ENCODE measurements at regions not wholly inside any gene's neighbourhood (a gene's known extent, or its start where the extent isn't known, plus 50 kb on each side); places are given as distances from the start of the nearest gene placed in this dataset.

DNA sequence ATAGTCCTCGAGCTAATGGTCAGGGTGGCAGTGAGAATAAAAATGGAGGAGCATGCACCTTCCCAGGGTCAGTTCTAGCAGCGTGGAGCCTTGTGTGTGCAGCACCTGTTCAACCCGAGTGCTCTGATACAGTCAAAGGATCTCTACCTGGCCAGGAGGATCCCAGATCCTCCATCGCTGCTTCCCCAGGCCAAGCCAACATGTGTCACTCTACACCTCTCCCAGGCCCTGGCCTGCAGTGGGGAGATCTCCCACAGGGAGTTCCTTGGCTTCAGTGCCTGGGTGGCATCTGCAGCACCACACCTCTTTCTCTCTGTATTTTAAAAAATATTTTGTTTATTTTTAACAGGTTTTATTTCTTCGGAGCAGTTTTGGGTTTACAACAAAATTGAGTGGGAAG is 414.8 kb upstream of the C2CD4B start:
- no peak for DNase-seq (ENCODE audit: low read depth)

DNA sequence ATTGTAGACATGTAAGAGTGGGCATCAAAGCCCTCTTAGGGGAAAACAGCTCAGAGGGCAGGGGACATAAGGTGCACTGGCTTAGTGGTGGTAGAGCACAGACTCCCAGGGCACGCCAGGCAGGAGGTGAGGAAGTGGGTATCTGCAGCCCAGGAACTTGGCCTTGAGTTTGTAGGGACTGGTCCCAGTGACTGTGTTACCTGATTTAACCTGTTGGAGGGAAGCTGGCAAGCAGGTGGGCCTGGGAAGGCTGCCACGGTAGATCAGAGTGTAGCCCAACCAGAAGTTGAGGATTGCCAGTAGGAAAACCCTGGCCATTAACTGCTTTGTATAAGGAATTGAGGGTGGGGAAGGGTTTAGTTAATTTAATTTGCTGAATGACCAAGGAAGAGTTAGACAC is 417.5 kb upstream of the C2CD4B start:
- DNase-seq (ENCODE audit: low read depth) = no peak

DNA sequence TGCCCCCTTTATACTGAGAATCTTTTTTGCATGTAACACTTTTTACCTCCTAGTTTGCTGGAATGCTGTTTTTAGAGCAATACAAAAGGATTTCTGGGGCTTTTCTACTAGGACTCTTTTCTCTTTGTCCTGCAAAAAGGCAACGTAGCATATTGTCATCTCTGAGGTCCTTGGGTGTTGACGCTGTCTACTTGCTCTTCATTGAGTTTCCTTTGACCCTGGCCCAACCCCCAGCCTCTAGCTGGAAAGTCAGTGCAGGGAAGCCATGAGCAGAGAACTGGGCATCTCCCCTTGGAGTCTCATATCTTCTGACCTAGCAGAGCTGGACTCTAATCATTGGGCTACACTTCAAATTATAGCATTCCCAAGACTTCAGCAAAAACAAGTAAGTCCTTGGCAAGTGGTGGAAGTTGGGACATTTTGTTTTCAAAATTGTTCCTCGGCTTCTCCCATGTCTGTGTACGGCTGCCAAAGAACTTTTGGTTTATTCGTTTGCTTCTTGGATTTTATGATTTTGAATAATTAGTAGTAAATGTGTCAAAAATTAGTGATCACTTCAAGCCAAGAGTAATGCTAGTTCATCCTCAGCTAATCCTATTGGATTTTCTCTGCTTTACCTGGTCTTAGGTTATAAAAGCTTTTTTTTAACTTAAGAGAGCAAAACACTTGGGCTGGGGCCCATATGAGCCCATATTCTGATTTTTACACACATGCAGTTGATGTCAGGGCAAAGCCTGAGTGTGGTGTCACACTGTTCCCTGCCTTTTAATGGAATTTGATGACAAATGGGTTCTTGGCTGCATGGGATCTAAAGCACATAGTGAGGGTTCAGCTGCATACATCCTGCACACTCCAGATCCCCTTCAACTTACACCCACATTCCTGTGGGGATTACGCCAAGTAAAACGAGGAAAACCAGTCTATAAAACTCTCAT is 419.5 kb upstream of the C2CD4B start:
- no peak for DNase-seq (ENCODE audit: low read depth)

DNA sequence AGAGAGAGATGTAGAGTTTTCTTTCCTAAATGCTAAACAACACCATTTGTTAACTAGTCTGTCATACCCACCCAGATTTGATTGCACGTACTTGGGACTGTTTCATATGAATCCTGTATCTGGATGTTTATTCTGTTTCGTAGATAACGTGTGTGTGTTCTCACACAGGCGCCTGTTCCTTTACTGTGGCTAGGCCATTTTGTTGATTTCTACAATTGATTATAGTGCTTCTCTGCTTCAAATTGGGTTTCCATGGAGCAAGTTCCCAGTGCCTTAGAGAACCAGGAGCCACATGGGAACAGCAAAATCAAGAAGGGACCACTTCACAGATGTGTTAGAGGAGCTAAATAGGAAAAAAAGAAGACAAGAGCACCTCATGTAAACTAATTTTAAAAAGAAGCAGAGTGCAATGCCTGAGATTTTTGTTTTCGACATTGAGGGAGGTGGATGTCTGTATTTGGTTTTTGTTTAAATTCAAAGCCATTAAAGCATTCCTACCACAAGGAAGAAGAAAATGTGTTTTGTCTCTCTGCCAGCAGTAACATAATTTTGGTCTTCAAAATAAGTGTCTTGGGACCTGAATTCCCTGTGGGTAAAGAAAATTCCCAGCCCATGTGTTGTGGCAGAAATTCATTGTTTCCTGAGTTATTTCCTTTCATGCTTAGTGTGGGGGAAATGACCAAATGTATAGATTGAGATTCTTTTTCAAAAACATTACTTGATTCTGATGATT is 424.0 kb upstream of the C2CD4B start:
- no peak for DNase-seq (ENCODE audit: low read depth)

DNA sequence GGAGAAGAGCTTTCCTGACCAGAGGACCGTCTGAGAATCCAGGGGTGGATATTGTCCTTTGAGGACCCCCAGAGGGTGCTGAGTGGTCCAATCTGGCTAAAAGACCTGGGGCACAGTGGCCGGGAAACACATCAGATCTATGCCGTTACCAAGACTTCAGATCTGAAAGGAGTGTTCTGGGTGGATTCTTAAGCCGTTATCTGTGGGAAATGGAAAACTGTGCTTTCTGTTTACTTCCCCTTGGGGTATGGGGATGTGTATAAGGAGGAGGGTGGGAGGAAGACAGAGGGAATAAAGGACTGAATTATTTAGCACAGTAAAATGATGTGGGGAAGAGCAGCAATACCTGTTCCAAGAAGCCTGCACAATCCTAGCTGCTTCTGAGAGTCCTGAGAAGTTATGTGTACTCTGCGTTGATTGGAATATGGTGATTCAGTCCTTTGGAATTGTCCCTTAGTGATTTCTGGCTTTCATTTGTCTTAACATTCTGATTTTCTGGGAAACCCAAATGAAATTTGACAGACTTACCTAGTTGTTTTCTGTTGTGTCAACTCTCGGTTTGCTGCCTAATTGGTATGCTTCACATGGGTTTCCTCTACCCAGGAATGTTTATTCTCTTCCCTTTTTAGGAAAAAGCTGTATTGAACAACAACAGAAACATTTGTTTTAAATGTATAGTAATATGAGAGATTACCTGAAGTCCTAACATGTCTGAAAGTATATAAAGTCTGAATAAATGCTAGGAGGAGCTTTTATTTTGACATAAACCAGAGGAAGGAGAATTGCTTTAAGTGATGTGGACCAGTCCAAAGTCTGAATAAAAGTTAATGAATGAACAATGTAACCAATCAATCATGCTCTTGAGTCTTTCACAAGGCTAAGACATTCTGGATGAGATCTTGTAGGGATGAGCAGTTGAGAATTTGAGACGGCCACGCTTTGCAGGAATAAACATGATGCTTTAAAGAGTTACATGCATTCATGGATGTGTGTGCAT is 427.1 kb upstream of the C2CD4B start:
- DNase-seq (ENCODE audit: low read depth) = no peak

DNA sequence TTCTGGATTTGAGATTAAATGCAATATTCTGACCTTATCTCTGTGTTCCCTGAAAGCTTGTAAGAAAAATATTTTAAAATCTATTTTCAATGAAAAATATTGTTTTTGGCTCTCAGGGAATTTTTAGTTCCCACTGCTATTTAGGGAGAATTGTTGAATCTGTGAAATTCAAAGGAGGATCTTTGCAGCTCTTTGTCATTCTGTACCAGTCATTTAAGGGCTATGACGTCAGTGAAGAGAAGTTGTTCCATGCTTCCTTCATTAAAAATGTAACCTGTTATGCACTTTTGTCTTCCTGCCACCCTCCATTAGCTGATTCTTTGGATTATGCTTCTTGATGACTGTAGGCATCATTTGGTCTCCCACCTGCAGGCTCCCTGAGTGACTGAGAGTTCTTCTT is 427.8 kb upstream of the C2CD4B start:
- DNase-seq (ENCODE audit: low read depth) = no peak

DNA sequence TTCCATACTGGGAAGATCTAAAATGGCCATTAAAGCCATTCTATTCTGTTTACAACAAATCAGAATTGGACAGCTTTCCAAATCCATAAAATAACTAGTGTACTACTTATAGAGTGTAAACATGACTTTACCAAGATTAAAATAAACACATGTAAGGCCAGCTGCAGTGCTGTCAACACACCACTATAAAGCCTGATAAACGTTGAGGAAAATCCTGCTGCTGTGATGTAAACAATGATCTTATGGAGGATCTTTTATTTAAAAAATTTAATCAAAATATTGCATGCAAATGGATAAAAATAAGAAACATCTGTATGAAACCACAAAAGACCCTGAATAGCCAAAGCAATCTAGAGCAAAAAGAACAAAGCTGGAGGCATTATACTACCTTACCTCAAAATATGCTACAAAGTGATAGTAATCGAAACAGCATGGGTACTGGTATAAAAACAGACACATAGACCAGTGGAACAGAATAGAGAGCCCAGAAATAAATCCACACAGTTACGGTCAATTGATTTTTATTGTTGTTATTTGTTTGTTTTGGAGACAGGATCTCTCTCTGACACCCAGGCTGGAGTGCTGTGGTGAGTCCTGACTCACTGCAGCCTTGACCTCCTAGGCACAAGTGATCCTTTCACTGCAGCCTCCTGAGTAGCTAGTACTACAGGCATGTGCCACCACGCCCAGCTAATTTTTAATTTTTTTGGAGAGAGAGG is 428.8 kb upstream of the C2CD4B start:
- DNase-seq (ENCODE audit: low read depth) = no peak

DNA sequence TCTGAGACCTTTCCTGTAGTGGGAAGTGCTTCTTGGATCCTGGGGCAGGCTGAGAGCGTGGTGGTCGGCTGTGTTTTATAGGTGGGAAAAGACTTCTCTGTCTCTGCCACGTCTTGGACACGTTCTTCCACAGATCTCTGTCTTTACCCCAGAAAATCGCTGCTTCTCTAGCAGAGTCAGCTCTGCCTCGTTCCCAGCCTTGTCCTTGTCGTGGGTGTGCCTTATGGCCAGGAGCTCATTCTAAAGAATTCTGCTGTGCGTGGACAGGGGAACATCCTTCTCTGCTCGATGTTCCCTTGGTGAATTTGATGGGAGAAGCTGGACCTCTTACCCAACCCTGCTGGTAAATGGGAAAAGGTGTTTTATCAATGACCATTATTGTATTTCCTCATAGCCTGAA is 433.1 kb upstream of the C2CD4B start:
- DNase-seq (ENCODE audit: low read depth) = no peak

DNA sequence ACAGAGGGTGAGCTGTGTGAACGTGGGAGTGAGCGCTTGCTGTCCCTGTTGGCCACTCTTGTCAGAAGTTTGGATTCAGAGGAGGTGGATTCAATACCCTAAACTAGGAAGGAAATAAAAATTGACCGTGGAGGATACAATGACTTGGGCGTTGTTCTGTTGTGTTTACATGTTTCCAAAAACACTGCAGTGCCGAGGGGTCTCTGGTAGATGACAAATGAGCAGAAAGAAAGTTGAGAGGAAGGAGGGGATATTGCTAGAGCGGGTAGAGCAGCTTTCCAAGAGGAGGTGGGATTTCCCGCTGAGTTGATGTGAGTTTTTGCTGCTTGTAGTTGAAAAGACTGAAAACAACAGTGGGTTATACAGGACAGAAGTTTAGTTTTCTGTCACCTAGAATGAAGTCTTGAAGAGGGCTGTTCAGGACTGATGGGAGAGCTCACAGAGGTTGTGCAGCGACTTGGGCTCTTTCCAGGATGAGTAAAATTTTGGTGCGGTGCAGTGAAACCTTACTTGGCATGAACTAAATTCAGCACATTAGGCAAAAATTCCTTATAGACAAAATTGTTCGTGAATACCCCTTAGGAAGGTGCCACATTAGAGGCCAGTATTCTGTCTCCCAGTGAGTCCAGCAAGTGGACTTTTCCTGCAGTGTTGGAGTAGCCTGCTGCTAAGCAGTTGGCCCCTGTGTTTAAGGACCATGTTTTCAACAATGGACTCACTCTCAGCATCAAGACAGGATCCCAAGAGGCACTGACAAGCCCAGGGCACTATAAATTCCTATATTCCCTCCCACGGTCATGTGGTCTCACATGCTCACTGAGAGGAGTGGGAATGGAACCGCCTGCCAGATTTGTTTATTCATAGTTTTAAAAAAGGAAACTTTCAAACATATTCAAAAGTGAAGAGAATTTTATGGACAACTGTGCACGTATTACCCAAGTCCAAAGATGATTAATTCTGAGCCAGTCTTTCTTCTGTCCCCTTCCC is 435.0 kb upstream of the C2CD4B start:
- DNase-seq (ENCODE audit: low read depth) = no peak

DNA sequence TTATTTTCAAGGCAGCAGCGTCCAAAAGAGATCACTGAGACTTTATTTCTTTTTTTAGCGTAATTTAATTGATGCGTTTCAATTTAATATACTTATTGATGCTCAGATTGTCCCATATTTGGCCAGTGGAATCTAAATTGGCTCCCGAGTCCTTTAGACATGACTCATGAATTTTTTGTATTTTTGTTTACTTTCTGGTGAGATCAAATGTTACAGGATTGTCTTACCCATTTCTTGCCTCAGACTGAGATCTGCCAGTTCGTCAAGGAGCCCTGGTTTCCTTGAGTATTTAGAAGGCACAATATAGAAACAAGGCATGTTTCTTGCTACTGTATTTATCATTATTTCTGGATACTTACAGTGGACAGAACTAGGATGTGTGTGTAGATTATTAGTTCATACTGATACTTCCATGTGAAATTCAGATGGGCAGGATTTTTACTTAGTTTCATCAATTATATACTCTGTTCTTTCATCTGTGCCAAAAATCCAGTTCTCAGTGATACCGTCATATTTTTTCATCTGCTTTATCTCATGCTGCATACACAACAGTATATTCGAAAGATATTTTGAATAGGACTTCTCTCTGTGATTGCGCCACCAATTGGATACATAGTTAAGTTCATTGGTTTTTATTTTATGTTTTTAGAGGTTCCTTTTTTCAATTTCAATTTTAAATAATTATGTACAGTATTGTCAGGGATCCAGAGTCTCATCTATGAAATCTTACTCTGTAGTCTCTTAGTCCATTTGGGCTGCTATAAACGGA is 436.9 kb upstream of the C2CD4B start:
- DNase-seq (ENCODE audit: low read depth) = no peak

DNA sequence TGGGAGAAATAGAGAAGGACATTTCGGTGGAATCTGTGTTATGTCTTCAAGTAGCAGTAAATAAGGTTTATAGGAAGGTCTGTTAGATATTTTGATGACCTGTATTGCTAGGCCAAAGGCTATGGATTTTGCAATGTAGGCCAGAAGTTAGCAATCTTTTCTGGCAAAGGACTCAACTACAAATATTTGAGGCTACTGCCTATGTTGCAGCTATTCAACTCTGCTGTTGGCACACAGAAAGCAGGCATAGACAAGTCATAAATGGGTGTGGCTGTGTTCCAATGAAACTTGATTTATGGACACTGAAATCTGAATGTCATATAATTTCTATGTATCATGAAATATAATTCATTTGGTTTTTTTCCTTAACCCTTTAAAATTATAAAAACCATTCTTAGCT is 438.7 kb upstream of the C2CD4B start:
- DNase-seq (ENCODE audit: low read depth) = no peak

DNA sequence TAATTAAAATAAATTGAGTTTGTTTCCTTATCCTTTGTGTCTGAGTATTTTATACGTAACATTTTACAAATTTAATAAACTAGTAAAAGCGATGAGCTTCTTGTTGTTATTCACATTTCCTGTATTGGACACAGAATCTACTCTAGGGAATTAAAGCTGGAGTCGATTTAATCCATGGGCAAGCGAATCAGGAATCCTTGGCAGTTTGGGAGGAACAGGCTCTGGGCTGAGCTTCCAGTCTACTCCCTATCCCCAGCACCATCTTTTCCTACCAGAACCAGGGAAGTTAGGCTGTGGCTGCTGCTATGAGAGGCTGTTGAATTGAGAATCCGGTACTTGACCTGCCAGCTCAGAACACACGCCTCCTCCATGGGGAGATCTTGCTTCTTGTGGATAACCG is 437.3 kb upstream of the TPM1 start:
- DNase-seq (ENCODE audit: low read depth) = no peak

DNA sequence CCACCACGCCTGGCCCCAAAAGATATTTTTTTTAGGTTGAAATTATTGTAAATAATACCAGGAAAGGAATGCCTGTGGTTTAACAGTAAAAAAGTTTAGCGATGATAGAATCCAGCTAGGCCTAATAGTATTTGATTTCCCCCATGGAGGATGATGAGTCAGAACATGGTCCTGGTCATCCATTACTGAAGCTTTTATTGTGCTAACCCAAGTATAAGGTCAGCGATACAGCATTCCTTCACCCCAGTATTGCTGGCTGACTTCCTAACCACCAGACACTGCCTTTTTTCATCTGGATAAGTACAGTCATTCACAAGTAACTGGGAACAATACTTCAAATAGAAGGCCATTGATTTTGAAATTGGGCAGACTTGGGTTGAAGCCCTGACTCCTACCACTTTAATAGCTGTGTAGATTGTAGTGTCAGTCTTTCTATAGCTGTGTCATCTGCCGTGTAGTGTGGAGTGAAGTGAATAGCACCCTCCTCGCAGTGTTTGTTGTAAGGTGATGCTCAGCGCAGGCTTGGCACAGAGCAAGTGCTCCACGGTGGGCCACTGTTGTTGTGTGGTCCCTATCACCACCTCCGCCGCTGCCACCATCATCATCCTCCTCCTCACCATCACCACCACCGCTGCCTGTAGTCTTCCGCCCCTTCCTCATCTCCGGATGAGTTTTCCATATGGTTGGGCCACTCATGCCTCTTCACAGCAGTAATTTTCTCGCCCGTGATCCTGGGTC is 436.0 kb upstream of the TPM1 start:
- peak; percentile 99 for DNase-seq (ENCODE audit: low read depth)

DNA sequence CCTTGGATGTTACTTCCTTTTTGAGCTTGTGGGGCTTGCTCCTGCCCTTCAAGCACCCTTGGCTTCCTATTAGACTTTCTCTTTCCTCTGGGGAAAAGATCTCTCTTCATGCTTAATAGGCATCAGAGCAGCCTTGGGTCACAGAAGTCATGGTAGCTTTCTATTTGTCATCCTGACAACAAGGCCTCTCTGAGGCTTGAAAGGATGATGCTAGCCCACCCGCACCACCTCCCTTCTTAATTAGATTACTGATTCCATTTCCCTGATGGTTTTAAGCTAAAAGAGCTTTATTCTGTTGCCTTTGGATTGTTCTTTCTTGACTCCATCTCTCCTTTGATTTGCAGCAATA is 435.5 kb upstream of the TPM1 start:
- no peak for DNase-seq (ENCODE audit: low read depth)

DNA sequence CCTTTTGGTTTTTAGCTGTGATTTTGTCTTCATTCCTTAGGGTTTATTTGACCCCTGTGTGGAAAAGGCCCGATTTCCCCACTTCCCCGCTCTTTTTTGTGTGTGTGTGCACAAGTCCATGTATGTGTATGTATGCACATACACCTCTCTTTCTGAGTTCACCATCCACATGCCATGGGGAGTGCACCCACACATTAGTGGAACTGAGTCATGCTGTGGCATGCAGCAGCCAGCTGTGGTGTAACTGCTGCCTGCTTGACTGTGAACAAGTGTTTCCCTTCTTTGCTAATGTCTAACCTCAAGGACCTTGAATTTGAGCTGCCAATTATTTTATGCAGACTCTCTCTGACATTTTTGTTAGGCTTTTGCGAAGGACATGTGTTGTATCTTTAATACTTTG is 434.9 kb upstream of the TPM1 start:
- peak; percentile 60 for DNase-seq (ENCODE audit: low read depth)

DNA sequence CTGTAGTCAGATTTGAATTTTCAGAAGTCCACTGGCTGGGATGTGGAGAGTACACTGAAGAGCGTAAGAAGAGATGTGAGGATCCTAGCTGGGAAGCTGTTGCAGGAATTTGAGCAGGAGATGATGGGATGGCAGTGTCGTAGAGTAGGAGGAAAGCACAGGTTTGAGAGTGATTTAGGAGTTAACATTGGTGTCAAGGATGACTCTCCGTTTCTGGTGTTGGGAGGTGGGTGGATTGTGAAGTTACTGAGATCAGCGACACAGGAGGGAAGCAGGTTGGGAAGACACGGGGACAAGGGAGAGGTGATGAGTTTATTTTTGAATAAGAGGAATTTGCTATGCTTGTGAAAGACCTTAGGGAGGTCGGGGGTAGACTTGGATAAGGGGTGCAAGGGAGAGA is 434.2 kb upstream of the TPM1 start:
- no peak for DNase-seq (ENCODE audit: low read depth)

DNA sequence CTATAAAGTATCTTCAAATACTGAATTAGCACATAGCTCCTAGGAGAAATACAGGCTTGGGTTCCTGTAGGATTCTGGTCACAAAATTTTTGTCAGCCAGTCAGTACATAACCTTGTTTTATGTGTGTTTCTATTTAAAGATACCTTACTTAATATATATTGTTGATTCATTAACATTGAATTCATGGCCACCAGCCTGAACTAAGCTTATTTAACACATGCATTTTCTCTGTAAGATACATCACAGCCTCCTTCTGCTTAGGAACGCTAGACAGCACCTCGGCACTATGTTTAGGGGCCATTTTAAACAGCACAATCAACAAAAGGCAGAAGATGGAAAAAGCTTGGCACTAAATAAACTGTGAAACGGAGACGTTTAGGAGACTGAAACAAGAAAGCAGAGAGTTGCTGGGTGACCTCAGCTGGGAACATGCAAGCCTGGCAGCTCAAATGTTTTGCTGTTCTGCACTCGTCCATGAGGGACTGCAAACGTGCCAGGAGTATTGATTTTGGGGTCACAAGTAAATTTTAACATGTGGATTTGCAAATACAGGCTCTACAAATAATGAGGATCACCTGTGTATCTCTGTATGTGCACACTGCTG is 432.2 kb upstream of the TPM1 start:
- DNase-seq (ENCODE audit: low read depth) = no peak

DNA sequence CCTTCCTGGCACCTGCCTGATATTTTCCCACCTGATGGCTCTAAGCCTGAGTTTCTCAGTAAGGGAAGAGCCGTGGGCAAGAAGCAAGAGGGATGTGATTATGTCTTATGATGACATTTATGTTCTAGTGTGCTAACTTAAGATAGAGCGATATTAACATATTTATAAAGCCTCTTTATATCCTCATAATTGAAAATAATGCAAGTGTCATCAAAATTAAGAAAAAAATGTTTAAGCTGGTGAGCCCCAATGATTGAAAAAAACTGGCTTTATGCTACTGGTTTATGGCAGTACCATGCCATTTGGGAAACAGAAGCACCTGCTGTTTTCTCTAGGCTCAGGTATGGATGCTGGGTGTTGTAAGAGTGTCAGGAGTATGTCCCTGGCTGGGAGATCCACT is 431.5 kb upstream of the TPM1 start:
- DNase-seq (ENCODE audit: low read depth) = no peak

Data from non-pigmented ciliary epithelial cell (primary cell).